Mesothelial cell of epicardium (in vitro differentiated cells): ENCODE measurements at regions not wholly inside any gene's neighbourhood (a gene's known extent, or its start where the extent isn't known, plus 50 kb on each side); places are given as distances from the start of the nearest gene placed in this dataset.

Experiments used
- DNase-seq, 2 experiments: peaks; one replicate each; pipeline ENCODE4 v3.0.0; 2021; ENCODE audit warnings: low spot score in 2 of 2; ENCODE audit not compliant: unreplicated experiment in 2 of 2
- H3K27ac Mint-ChIP-seq: 2 replicates; pipeline ENCODE4 v1.8.0; 2021; ENCODE audit warnings: mixed read lengths
- H3K27me3 Mint-ChIP-seq: 2 replicates; pipeline ENCODE4 v1.8.0; 2021; ENCODE audit warnings: low read depth, mixed read lengths
- H3K36me3 Mint-ChIP-seq: 2 replicates; pipeline ENCODE4 v1.8.0; 2021; ENCODE audit warnings: mixed read lengths
- H3K4me1 Mint-ChIP-seq: 2 replicates; pipeline ENCODE4 v1.8.0; 2021; ENCODE audit warnings: mixed read lengths
- H3K4me3 Mint-ChIP-seq: 2 replicates; pipeline ENCODE4 v1.8.0; 2021; ENCODE audit warnings: mild to moderate bottlenecking, moderate library complexity, mixed read lengths
- H3K9me3 Mint-ChIP-seq: 2 replicates; pipeline ENCODE4 v1.8.0; 2021; ENCODE audit warnings: mixed read lengths
- CTCF ChIP-seq: fragments of 200-600 bp; sonication (generic); IDR thresholded peaks from one replicate; pipeline ENCODE4 v1.5.0; 2021; ENCODE audit warnings: antibody characterized with exemption; ENCODE audit not compliant: unreplicated experiment

DNA sequence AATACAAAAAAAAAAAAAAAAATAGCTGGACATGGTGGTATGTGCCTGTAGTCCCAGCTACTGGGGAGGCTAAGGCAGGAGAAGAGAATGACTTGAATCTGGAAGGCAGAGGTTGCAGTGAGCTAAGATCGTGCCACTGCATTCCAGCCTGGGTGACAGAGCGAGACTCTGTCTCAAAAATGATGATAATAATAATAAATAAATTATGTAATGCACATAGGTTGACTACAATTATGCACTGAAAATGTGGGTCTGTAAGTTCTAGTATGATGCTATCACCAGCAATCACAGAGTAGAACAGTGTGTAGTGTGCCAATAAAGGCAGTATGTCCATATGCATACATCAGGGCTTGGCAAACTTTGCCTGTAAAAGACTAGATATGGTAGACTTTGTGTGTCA is 55.6 kb upstream of the MYCN start:
- TF ChIP-seq CTCF, result no peak
- no peak for DNase-seq
- H3K36me3 Mint-ChIP-seq, result no peaks in the 10 kb centered on the region
- no peaks in the 10 kb centered on the region for H3K27me3 Mint-ChIP-seq
- H3K9me3 Mint-ChIP-seq, result peaks cover 5% of the 10 kb centered on the region
- peaks cover 23% of the 10 kb centered on the region for H3K4me1 Mint-ChIP-seq
- no peak overlapping the region for H3K27ac Mint-ChIP-seq
- H3K4me3 Mint-ChIP-seq, result no peak overlapping the region

DNA sequence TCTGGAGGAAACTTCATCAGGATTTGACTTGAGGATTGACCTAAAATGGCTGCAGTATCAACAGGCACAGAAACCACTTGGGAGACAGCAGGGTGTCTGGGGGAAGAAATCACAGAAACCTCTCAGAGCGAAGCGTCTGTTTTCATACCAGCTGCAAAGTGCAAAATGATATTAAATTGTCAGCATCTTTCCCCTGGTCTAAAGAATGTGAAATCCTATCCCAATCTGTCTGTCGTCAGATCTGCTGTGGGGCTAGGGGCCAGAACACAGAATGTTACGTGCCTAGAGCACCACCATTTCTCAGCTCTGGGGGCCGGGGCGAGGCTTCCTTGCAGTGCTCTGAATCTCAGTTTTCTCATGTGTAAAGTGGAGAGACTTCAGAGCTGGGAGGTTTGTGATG is 54.1 kb upstream of the MYCN start:
- Mint-ChIP-seq H3K4me3 (no peak overlapping the region), H3K27me3 (no peaks in the 10 kb centered on the region), H3K27ac (no peak overlapping the region), H3K4me1 (peaks cover 37% of the 10 kb centered on the region), H3K36me3 (no peaks in the 10 kb centered on the region), H3K9me3 (no peaks in the 10 kb centered on the region)
- no peak for TF ChIP-seq CTCF
- DNase-seq, result no peak

DNA sequence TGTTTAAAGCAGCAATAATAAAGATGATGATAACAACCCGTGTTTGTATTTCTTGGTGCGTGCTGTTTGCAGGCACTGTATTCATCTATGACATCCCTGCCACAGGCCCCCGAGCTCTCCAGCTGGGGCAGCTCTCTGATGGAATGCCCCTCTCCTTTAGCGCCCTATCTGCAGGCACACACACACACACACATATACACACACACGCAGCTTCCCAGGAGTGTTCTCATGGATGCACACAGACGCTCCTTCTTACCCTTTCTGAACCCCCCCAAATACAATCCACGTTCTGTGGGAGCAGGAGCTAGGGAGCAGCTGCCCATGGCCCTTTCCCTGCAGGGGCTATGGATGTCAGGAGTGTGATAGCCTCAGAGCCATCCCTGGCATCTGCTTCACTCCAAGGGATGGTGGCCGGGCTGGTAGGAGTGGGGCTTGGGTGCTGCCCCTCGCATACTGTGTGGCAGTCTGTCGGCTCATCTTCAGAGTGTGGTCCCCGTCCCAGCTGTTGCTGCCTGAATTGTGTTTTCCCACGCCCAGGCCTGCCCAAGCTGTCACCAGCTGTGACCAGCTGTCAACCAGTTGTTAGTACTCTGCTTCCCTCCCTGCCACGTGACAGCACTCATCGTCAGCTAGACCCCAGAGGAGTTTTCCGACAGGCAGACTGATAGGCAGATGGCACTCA is 50.8 kb upstream of the MYCN start:
- no peaks in the 10 kb centered on the region for H3K9me3 Mint-ChIP-seq
- H3K27ac Mint-ChIP-seq, result peak overlapping the region; percentile 63
- no peak overlapping the region for H3K4me3 Mint-ChIP-seq
- TF ChIP-seq CTCF, result no peak
- no peaks in the 10 kb centered on the region for H3K27me3 Mint-ChIP-seq
- peaks cover 68% of the 10 kb centered on the region for H3K4me1 Mint-ChIP-seq
- H3K36me3 Mint-ChIP-seq, result no peaks in the 10 kb centered on the region
- DNase-seq, result no peak

GRCh38 chr2:15890124-15890754 is 50.1 kb upstream of the MYCN start:
- TF ChIP-seq CTCF, result no peak
- Mint-ChIP-seq H3K27me3 (no peaks in the 10 kb centered on the region), H3K9me3 (no peaks in the 10 kb centered on the region), H3K4me1 (peaks cover 72% of the 10 kb centered on the region), H3K36me3 (no peaks in the 10 kb centered on the region), H3K4me3 (no peak overlapping the region), H3K27ac (peak overlapping the region; percentile 95)
- DNase-seq, result no peak
